Glomerular visceral epithelial cell (primary cell): ENCODE measurements at regions not wholly inside any gene's neighbourhood (a gene's known extent, or its start where the extent isn't known, plus 50 kb on each side); places are given as distances from the start of the nearest gene placed in this dataset.
A peak's percentile ranks its signal among the peaks of the same experiment; 100 is the strongest.

Experiments used
- DNase-seq: peaks from one replicate; pipeline ENCODE4 v3.0.0-alpha.2; 2016; ENCODE audit errors: extremely low spot score

- DNase-seq, result no peak
These were observed 248.4 kb upstream of the LMCD1 start for GRCh38 chr3:8253201-8253600.

GRCh38 chr3:8254489-8254888 is 247.1 kb upstream of the LMCD1 start:
- no peak for DNase-seq

- DNase-seq, result no peak
These were observed 245.9 kb upstream of the LMCD1 start for GRCh38 chr3:8255725-8256124.

GRCh38 chr3:8256441-8257071 is 245.1 kb upstream of the LMCD1 start:
- no peak for DNase-seq

GRCh38 chr3:8261018-8261417 is 240.6 kb upstream of the LMCD1 start:
- no peak for DNase-seq

- no peak for DNase-seq
These were observed 234.9 kb upstream of the LMCD1 start for GRCh38 chr3:8266730-8267131.

- DNase-seq, result no peak
These were observed 228.1 kb upstream of the LMCD1 start for GRCh38 chr3:8273479-8273878.

GRCh38 chr3:8276056-8276455 is 225.6 kb upstream of the LMCD1 start:
- DNase-seq, result no peak

- DNase-seq, result no peak
These were observed 225.1 kb upstream of the LMCD1 start for GRCh38 chr3:8276506-8276905.

GRCh38 chr3:8278448-8278847 is 223.2 kb upstream of the LMCD1 start:
- DNase-seq, result no peak

- no peak for DNase-seq
These were observed 222.1 kb upstream of the LMCD1 start for GRCh38 chr3:8279476-8279875.

GRCh38 chr3:8279886-8280550 is 221.6 kb upstream of the LMCD1 start:
- no peak for DNase-seq

GRCh38 chr3:8282541-8283165 is 219.0 kb upstream of the LMCD1 start:
- DNase-seq, result no peak

GRCh38 chr3:8283193-8283592 is 218.4 kb upstream of the LMCD1 start:
- DNase-seq, result no peak

GRCh38 chr3:8286086-8286485 is 215.5 kb upstream of the LMCD1 start:
- DNase-seq, result no peak

- DNase-seq, result no peak
These were observed 214.9 kb upstream of the LMCD1 start for GRCh38 chr3:8286749-8287148.

GRCh38 chr3:8290611-8291010 is 211.0 kb upstream of the LMCD1 start:
- DNase-seq, result no peak

GRCh38 chr3:8296461-8296860 is 205.2 kb upstream of the LMCD1 start:
- no peak for DNase-seq

- DNase-seq, result no peak
These were observed 203.3 kb upstream of the LMCD1 start for GRCh38 chr3:8298021-8298954.

- peak; percentile 42 for DNase-seq
These were observed 199.5 kb upstream of the LMCD1 start for GRCh38 chr3:8301977-8302735.

GRCh38 chr3:8303466-8303865 is 198.2 kb upstream of the LMCD1 start:
- no peak for DNase-seq

GRCh38 chr3:8305371-8305770 is 196.3 kb upstream of the LMCD1 start:
- DNase-seq, result no peak
